Fibroblast of lung (primary cell): ENCODE measurements at regions not wholly inside any gene's neighbourhood (a gene's known extent, or its start where the extent isn't known, plus 50 kb on each side); places are given as distances from the start of the nearest gene placed in this dataset.
"Not testable (repeated sequence)": the region's sequence is repeated elsewhere in the genome, so short reads cannot be mapped to it uniquely, and the experiment has no call there.

Experiments
- DNase-seq, 2 donors: peaks; one replicate each; pipeline versions ENCODE4 v3.0.0 to v3.0.0-alpha.2; 2010; ENCODE audit warnings: low read depth in 2 of 2
- H2AFZ ChIP-seq: 2 replicates; pipeline ENCODE4 v1.5.1; 2012; ENCODE audit warnings: low read length, control low read depth, inconsistent platforms
- H3K27ac ChIP-seq: 2 replicates; pipeline ENCODE4 v1.5.1; 2011; ENCODE audit warnings: low read length, control low read depth; ENCODE audit not compliant: insufficient read depth
- H3K27me3 ChIP-seq: 2 replicates; pipeline ENCODE4 v1.5.1; 2011; ENCODE audit warnings: mild to moderate bottlenecking, low read length; ENCODE audit not compliant: control insufficient read depth, insufficient read depth
- H3K36me3 ChIP-seq: 2 replicates; pipeline ENCODE4 v1.5.1; 2011; ENCODE audit warnings: low read length; ENCODE audit not compliant: control insufficient read depth, insufficient read depth
- H3K4me1 ChIP-seq: 2 replicates; pipeline ENCODE4 v1.5.1; 2011; ENCODE audit warnings: low read length; ENCODE audit not compliant: control insufficient read depth, insufficient read depth; ENCODE audit errors: extremely low read depth
- H3K4me2 ChIP-seq: 2 replicates; pipeline ENCODE4 v1.5.1; 2011; ENCODE audit warnings: low read length, control low read depth; ENCODE audit not compliant: insufficient read depth; ENCODE audit errors: extremely low read depth
- H3K4me3 ChIP-seq, 4 experiments: fragments of 200-600 bp in 1 of 4; sonication (generic) in 1 of 4; replicated peaks in 1 of 4; 2 replicates each; pipeline ENCODE4 v1.5.1; 2011 to 2016; ENCODE audit warnings: low read length in 4 of 4, low read depth in 3 of 4, mild to moderate bottlenecking in 3 of 4, control low read depth in 2 of 4, inconsistent platforms in 1 of 4, mixed read lengths in 1 of 4; ENCODE audit not compliant: insufficient read depth in 1 of 4; ENCODE audit errors: control extremely low read depth in 1 of 4
- H3K79me2 ChIP-seq: 2 replicates; pipeline ENCODE4 v1.5.1; 2012; ENCODE audit warnings: mild to moderate bottlenecking, low read length, inconsistent platforms; ENCODE audit not compliant: control insufficient read depth, insufficient read depth
- H3K9ac ChIP-seq: 2 replicates; pipeline ENCODE4 v1.5.1; 2011; ENCODE audit warnings: mild to moderate bottlenecking, low read length, control low read depth; ENCODE audit not compliant: insufficient read depth
- H3K9me3 ChIP-seq: 2 replicates; pipeline ENCODE4 v1.5.1; 2012; ENCODE audit warnings: low read depth, low read length; ENCODE audit not compliant: control insufficient read depth, insufficient read depth
- H4K20me1 ChIP-seq: 2 replicates; pipeline ENCODE4 v1.5.1; 2011; ENCODE audit warnings: low read length; ENCODE audit not compliant: control insufficient read depth, insufficient read depth; ENCODE audit errors: extremely low read depth
- CTCF ChIP-seq, 2 donors: IDR thresholded peaks in 1 of 2; conservative IDR thresholded peaks in 1 of 2; 1 replicate in 1 of 2; 2 replicates in 1 of 2; pipeline ENCODE4 v1.5.1; 2011 to 2012; ENCODE audit warnings: low read length in 2 of 2, control low read depth in 1 of 2, inconsistent platforms in 1 of 2, low read depth in 1 of 2, mild to moderate bottlenecking in 1 of 2
- EZH2 ChIP-seq: IDR thresholded peaks from 2 replicates; pipeline ENCODE4 v1.5.1; 2012; ENCODE audit warnings: low read length, control low read depth, mild to moderate bottlenecking; ENCODE audit errors: missing control alignments

GRCh38 chr7:8885480-8886000, 452.1 kb downstream of the NXPH1 start:
- Histone ChIP-seq H3K27ac (no peak overlapping the region), H2AFZ (no peak overlapping the region), H3K4me1 (no peaks in the 10 kb centered on the region), H4K20me1 (no peaks in the 10 kb centered on the region), H3K9me3 (no peaks in the 10 kb centered on the region), H3K27me3 (no peaks in the 10 kb centered on the region), H3K36me3 (no peaks in the 10 kb centered on the region), H3K4me2 (no peak overlapping the region), H3K4me3 (no peak overlapping the region), H3K79me2 (no peaks in the 10 kb centered on the region), H3K9ac (no peak overlapping the region)
- DNase-seq, result no peak
- TF ChIP-seq EZH2 (no peak), CTCF (conservative IDR thresholded peaks at IDR 0.05 in 1 of 2, IDR thresholded peaks at IDR 0.05 in 1 of 2; ENCODE audit: low read depth in 1 of 2, low read length in 2 of 2) (no peak)

- not testable (repeated sequence) for H3K4me2 ChIP-seq, H3K79me2 ChIP-seq, H3K4me3 ChIP-seq, H2AFZ ChIP-seq, H3K36me3 ChIP-seq, H3K27me3 ChIP-seq, H3K4me1 ChIP-seq, H4K20me1 ChIP-seq, H3K9me3 ChIP-seq, H3K27ac ChIP-seq, H3K9ac ChIP-seq, DNase-seq
These were observed 456.9 kb downstream of the NXPH1 start for GRCh38 chr7:8890346-8890745.

- no peak for DNase-seq
- Histone ChIP-seq H3K9ac (no peak overlapping the region), H3K9me3 (no peaks in the 10 kb centered on the region), H3K27ac (no peak overlapping the region), H3K79me2 (no peaks in the 10 kb centered on the region), H4K20me1 (no peaks in the 10 kb centered on the region), H3K27me3 (no peaks in the 10 kb centered on the region), H2AFZ (no peak overlapping the region), H3K4me3 (no peak overlapping the region), H3K36me3 (no peaks in the 10 kb centered on the region), H3K4me2 (no peak overlapping the region), H3K4me1 (no peaks in the 10 kb centered on the region)
- TF ChIP-seq CTCF (conservative IDR thresholded peaks at IDR 0.05 in 1 of 2, IDR thresholded peaks at IDR 0.05 in 1 of 2; ENCODE audit: low read depth in 1 of 2, low read length in 2 of 2) (no peak), EZH2 (no peak)
These were observed 460.4 kb downstream of the NXPH1 start for GRCh38 chr7:8893775-8894174.
